Thyroid gland (tissue), 4 donors: ENCODE measurements at regions not wholly inside any gene's neighbourhood (a gene's known extent, or its start where the extent isn't known, plus 50 kb on each side); places are given as distances from the start of the nearest gene placed in this dataset.

Experiments
- DNase-seq, 2 donors: peaks; one replicate each; pipeline ENCODE4 v3.0.0-alpha.2; 2019
- H3K27ac ChIP-seq, 3 donors: fragments of 200-600 bp; sonication (generic); 1 replicate in 2 of 3; 2 replicates in 1 of 3; pipeline ENCODE4 v1.5.1; 2016 to 2019; ENCODE audit warnings: mild to moderate bottlenecking in 1 of 3, moderate library complexity in 1 of 3
- H3K27me3 ChIP-seq: fragments of 200-600 bp; sonication (generic); one replicate; pipeline ENCODE4 v1.5.1; 2019
- H3K36me3 ChIP-seq, 2 donors: fragments of 200-600 bp; sonication (generic); one replicate each; pipeline ENCODE4 v1.5.1; 2016 to 2019
- H3K4me1 ChIP-seq, 2 donors: fragments of 200-600 bp; sonication (generic); one replicate each; pipeline ENCODE4 v1.5.1; 2017 to 2019
- H3K4me3 ChIP-seq, 3 donors: fragments of 200-600 bp; sonication (generic); replicated peaks in 1 of 3; 1 replicate in 2 of 3; 2 replicates in 1 of 3; pipeline ENCODE4 v1.5.1; 2016; ENCODE audit warnings: mild to moderate bottlenecking in 1 of 3
- H3K9me3 ChIP-seq: fragments of 200-600 bp; sonication (generic); one replicate; pipeline ENCODE4 v1.5.1; 2017
- POLR2A ChIP-seq, 2 donors: fragments of 450-650 bp; IDR thresholded peaks; one replicate each; pipeline ENCODE4 v1.6.1; 2017; ENCODE audit warnings: antibody characterized with exemption in 2 of 2, mild to moderate bottlenecking in 2 of 2, moderate library complexity in 1 of 2
- WGBS, 2 donors: methylation state at CpG; one replicate each; pipeline ENCODE4 v1.1.5; 2017; 5-methylcytosine and 5-hydroxymethylcytosine counted together
- intact Hi-C: fragments of 100-400 bp; cut with DNase I; formaldehyde crosslinking; loops from one replicate; pipeline ENCODE4 v1.15.1; 2023
- TF ChIP-seq, protein P1 (sequence below), 6 experiments: fragments of 200-600 bp in 3 of 6; fragments of 450-650 bp in 3 of 6; sonication (generic) in 3 of 6; IDR thresholded peaks; one replicate each; pipeline ENCODE4 v1.5.1; 2016 to 2019; ENCODE audit warnings: antibody characterized with exemption in 6 of 6, mild to moderate bottlenecking in 2 of 6, inconsistent platforms in 1 of 6, moderate library complexity in 1 of 6

DNA sequence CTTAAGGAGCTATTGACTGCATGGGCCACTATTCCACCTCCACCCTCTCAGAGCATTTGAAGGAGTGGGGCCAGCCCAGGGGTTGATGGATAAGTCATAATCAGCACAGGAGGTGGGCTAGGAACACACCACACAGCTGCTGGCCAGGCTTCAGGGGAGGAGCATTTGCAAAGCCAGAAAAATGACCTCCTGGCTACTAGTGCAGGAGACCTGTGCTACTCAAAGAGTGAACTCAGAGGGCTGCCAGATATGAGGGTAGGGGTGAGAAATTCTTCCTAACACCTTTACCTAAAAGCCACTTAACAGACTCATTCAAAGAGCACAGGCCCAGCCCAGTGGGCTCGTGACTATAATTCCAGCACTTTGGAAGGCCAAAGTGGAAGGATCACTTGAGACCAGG is 210.8 kb downstream of the TBXT start:
- H3K27ac ChIP-seq, result no peak overlapping the region
- peaks cover 0 to 3% of the 10 kb centered on the region in 2 donors for H3K4me1 ChIP-seq
- 90 to 95% methylated on average over 1 of the region's 1 CpG for WGBS, 2 donors
- H3K4me3 ChIP-seq, result no peak overlapping the region
- H3K36me3 ChIP-seq, result no peaks in the 10 kb centered on the region
- H3K27me3 ChIP-seq, result no peaks in the 10 kb centered on the region
- DNase-seq, result no peak
- intact Hi-C loops, result no loop called here
- TF ChIP-seq, protein P1, sequence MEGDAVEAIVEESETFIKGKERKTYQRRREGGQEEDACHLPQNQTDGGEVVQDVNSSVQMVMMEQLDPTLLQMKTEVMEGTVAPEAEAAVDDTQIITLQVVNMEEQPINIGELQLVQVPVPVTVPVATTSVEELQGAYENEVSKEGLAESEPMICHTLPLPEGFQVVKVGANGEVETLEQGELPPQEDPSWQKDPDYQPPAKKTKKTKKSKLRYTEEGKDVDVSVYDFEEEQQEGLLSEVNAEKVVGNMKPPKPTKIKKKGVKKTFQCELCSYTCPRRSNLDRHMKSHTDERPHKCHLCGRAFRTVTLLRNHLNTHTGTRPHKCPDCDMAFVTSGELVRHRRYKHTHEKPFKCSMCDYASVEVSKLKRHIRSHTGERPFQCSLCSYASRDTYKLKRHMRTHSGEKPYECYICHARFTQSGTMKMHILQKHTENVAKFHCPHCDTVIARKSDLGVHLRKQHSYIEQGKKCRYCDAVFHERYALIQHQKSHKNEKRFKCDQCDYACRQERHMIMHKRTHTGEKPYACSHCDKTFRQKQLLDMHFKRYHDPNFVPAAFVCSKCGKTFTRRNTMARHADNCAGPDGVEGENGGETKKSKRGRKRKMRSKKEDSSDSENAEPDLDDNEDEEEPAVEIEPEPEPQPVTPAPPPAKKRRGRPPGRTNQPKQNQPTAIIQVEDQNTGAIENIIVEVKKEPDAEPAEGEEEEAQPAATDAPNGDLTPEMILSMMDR (IDR thresholded peaks at IDR 0.05), result no peak
- no peak for TF ChIP-seq POLR2A (IDR thresholded peaks at IDR 0.05)
- no peaks in the 10 kb centered on the region for H3K9me3 ChIP-seq

DNA sequence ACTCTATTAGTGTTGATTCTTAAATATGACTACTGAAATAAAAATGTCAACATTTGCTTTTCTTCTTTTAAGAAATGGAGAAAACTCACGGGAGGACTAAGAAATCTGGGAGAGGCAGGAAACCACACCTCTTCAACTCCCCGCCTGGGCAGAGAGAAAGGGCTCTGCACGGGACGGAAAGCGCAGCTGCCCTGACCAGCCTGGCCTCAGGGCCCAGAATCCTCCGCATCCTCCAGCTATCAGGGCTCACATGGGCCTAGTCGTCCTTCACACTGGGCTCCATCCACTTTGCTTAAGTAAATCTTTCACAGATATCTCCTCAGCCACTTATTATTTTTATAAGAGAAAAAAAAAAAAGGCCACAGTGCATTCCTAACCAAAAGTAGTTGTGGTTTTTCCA is 215.1 kb downstream of the TBXT start:
- H3K9me3 ChIP-seq, result no peaks in the 10 kb centered on the region
- 73 to 85% methylated on average over 7 of the region's 7 CpGs for WGBS, 2 donors
- DNase-seq, result no peak
- no peak for TF ChIP-seq POLR2A (IDR thresholded peaks at IDR 0.05)
- TF ChIP-seq, protein P1 (IDR thresholded peaks at IDR 0.05), result no peak
- intact Hi-C loops, result no loop called here
- no peaks in the 10 kb centered on the region for H3K36me3 ChIP-seq
- H3K27ac ChIP-seq, result no peak overlapping the region
- no peak overlapping the region for H3K4me3 ChIP-seq
- H3K4me1 ChIP-seq, result no peaks in the 10 kb centered on the region
- H3K27me3 ChIP-seq, result no peaks in the 10 kb centered on the region

DNA sequence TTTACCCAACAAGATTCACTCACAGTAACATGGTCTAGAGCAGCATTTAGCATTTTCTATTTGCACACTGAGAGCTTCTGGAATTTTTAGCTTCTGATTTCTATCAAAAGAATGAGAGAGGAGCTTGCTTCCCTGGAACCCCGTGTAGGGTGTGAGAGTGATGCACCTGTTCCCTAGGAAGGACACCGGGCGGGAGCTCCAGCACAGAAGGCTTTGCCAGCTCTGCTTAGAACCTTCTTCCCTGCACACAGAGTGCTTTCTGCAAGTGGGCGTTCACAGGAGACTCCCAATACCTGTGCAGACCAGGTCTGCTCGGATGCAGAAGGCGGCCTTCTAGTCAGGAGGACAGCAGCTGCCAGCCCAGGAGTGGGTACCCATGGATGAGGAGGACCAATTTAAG is 217.3 kb downstream of the TBXT start:
- no peaks in the 10 kb centered on the region for H3K9me3 ChIP-seq
- DNase-seq, result no peak
- intact Hi-C loops, result no loop called here
- no peak for TF ChIP-seq POLR2A (IDR thresholded peaks at IDR 0.05)
- TF ChIP-seq, protein P1 (IDR thresholded peaks at IDR 0.05), result no peak
- WGBS, 2 donors, result 89 to 90% methylated on average over 6 of the region's 6 CpGs
- no peak overlapping the region for H3K27ac ChIP-seq
- H3K36me3 ChIP-seq, result no peaks in the 10 kb centered on the region
- H3K27me3 ChIP-seq, result no peaks in the 10 kb centered on the region
- H3K4me3 ChIP-seq, result no peak overlapping the region
- no peaks in the 10 kb centered on the region for H3K4me1 ChIP-seq

DNA sequence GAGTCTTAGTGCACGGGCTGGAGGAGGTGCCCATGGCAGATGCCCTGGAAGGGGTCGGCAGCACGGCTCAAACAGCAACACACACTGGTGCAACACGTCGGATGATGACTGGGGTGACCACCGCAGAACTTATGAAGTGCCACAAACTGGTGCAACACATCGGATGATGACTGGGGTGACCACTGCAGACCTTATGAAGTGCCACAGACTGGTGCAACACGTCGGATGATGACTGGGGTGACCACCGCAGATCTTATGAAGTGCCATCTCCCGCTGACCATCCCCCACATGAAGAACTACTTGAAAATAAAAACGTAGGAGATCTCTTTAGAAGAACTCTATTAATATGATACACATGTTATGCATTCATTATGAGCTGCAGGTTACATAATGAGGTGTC is 218.3 kb downstream of the TBXT start:
- DNase-seq, result no peak
- TF ChIP-seq POLR2A (IDR thresholded peaks at IDR 0.05), result no peak
- TF ChIP-seq, protein P1 (IDR thresholded peaks at IDR 0.05), result no peak
- no peak overlapping the region for H3K27ac ChIP-seq
- no peak overlapping the region for H3K4me3 ChIP-seq
- no peaks in the 10 kb centered on the region for H3K27me3 ChIP-seq
- intact Hi-C loops, result no loop called here
- no peaks in the 10 kb centered on the region for H3K4me1 ChIP-seq
- H3K36me3 ChIP-seq, result no peaks in the 10 kb centered on the region
- 89 to 93% methylated on average over 12 of the region's 12 CpGs for WGBS, 2 donors
- no peaks in the 10 kb centered on the region for H3K9me3 ChIP-seq

DNA sequence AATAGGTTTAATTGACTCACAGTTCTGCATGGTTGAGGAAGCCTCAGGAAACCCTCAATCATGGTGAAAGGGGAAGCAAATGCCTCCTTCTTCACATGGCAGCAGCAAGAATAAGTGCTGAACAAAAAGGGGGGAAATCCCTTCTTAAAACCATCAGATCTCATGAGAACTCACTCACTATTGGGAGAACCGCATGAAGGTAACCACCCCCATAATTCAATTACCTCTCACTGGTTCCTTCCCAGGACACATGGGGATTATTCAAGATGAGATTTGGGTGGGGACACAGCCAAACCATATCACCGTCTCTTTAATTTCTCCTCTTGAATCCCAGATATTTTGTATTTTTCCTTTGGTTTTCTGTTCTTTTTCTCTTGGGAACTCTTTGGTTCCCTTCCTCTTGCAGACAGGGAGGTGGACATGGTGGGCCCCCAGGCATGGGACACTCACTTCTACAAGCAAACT is 223.6 kb downstream of the TBXT start:
- H3K9me3 ChIP-seq, result no peaks in the 10 kb centered on the region
- no peak overlapping the region for H3K4me3 ChIP-seq
- no peaks in the 10 kb centered on the region for H3K27me3 ChIP-seq
- H3K4me1 ChIP-seq, result no peaks in the 10 kb centered on the region
- WGBS, 2 donors, result 94 to 97% methylated on average over 2 of the region's 2 CpGs
- intact Hi-C loops, result no loop called here
- no peaks in the 10 kb centered on the region for H3K36me3 ChIP-seq
- DNase-seq, result no peak
- TF ChIP-seq POLR2A (IDR thresholded peaks at IDR 0.05), result no peak
- TF ChIP-seq, protein P1 (IDR thresholded peaks at IDR 0.05), result no peak
- H3K27ac ChIP-seq, result no peak overlapping the region
